HG02610 (cell line): ENCODE measurements at regions not wholly inside any gene's neighbourhood (a gene's known extent, or its start where the extent isn't known, plus 50 kb on each side); places are given as distances from the start of the nearest gene placed in this dataset.

Experiments used
- ATAC-seq: cut with Tn5 transposase; IDR thresholded peaks from one replicate; pipeline ENCODE4 v1.9.1; 2021; ENCODE audit warnings: mild to moderate bottlenecking, moderate library complexity; ENCODE audit not compliant: unreplicated experiment

DNA sequence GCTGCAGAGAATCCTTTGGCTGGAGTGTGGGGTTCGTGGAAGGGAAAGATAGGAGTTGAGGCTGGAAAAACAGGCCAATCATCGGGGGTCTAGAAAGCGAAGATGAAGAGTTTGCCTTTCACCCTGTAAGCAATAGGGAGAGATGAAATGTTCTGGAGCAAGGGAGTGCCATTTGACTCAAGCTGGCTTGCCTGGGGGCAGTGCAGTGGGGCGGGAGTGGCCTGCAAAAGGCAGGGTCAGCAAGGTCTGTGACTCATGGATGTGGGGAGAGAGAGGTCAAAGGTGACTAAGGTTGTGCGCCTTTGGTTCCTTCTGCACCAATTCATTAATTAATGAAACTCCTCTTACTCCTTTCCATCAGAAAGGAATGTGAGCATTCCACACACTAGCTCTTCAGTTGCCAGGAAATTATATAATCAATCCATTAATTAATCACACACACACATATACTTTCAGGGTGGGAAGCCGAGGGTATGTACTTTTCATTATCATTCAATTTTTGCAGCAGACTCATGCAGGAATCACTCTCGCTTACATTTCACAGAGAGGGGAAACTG lies 227.6 kb downstream of the MYCN start:
- no peak for ATAC-seq

DNA sequence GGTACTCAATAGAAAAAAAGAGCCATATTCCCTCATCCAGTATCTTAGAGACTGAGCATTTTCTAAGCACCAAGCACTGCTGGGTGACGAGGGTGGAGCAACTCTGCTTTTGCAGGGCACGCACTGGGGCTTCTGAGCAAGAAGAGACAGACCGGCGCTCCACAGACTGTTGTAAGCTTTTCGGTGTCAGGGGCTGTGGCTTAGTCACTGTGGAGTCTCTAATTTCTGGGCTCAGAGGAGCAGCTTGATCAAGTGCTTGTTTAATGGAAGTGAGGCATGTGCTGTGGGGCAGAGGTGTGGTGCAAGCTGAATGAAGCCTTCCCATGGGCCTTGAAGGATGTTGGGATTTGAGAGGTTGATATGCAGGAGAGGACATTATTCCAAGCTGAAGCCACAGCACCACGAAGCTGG lies 227.1 kb downstream of the MYCN start:
- no peak for ATAC-seq

DNA sequence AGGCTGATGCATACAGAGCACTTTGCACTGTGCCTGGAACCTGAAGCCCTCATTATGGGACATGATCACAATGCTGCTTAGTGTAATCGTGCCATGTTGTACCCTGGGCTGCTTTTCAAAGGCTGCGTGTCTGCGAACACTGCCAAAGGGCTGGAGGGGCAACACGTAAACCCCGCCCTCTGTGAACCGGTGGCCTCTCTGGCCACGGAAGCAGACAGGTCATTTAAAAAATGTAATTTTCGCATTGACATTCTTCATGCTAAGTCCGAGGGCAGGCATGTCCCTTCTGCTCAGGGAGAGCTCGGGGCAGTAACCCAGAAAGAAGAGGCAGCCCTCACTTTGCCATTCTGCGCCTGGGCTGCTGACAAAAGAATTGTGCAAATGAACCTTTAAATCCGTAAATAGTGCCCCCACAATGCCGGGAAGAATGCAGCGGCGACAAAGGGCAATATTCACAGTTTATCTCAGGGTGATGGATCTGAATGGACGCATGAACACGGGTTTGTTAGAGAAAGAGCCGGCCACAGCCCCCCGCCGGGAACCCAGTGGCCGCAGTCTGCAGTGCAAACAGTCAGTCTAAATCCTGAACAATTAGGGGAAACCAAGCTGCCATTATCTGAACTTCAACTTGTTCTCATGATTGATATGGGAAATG lies 226.1 kb downstream of the MYCN start:
- ATAC-seq: no peak

DNA sequence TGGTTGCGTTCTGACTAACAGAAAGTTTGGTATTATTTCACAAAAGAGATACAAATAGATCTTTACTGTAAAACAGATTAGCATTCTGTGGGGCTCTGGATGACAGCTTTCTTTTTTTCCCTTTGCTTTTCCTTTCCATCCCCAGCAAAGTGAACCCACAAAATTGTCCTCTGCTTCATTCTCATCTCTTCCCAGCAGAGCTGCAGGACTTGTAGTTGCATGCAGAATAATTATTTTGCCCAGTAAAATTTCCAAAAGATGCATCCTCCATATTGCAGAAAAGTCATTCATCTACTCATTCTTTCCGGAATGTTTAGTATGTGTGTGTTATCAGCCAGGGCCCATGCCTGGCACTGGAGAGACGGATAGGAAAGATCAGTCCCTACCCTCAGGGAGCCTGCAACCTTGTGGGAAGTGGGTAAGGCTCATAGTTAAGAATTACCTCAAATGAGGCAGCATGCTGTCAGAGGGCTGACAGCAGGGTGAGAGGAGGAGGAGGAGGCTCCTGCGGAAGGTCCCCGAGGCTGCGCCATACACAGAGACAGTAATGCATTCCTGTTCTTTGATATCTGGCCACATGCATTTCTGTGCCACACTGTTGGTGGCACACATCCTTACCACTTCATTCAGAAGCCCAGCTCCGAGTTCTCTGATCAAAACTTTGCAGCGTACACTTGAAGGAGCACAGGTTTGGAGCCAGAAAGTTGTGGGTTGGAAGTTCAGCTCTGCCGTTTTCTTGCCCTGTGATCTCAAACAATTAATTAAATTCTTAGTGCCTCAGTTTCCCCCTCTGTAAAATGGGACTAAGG lies 225.4 kb downstream of the MYCN start:
- no peak for ATAC-seq

DNA sequence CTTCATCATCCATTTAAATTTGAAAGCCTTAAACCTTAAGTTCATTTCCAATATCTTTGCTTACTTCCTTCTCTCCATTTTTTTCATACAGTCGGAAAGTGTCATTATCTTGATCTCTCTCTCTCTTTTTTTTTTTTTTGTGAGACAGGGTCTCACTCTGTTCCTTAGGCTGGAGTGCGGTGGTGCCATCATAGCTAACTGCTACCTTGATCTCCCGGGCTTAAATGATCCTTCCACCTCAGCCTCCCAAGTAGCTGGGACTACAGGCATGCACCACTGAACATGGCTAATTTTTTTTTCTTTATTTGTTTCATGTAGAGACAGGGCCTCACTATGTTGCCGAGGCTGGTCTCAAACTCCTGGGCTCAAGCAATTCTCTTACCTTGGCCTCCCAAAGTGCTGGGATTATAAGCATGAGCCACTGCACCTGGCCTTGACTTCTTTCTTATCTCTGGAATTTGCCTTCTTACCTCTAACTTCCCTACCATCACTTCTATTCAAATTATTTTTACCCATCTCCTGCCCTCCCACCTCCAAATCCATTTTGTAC lies 222.2 kb downstream of the MYCN start:
- no peak for ATAC-seq

DNA sequence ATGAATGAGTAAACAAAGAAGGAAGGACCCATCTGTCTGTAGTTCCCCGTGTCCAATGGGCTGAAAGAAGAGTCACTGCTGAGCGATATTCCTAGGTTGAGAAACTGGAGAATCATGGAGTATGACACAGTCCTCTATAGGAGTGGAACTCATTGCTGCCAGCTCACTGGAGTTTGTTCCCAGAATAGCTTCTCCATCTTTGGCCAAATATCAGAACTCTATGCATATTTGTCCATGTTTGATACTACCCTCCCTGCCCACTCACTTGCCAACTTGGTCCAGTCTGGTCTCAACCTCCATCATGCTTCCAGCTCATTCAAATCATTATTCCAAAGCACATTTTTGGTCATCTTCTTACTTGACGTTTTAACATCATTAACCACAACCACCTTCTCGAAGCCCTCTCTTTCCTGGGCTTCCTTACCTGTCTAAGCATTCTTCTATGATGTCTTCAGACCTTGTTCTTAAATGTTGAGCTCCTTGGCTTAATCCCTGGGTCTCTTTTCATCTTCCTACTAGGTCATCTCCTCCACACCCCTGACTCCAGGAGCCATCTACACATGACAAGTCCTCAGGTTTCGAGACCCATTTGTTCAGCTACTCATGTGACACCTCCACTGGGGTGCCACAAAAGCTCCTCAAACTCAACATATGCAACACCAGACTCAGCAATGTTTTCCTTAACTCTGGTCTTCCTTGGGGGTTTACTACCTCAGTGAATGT lies 221.6 kb downstream of the MYCN start:
- ATAC-seq: no peak

DNA sequence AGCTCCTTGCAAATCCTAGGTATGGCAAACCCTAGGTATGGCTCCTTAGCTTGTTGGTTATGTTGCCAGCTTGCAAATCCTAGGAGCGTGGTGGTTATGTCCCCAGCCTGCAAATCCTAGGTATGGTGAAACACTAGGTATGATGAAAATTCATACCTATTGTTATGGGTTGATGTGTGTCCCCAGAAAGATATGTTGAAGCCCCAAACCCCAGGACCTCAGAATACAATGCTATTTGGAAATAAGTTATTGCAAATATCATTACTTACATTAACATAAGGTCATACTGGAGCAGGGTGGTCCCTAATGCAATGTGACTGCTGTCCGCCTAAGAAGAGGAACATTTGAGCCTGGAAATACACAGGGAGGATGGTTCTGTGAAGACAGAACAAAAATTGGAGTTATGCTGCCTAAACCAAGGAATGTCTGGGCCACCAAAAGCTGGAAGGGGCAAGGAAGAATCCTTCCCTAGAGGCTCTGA lies 220.8 kb downstream of the MYCN start:
- no peak for ATAC-seq

DNA sequence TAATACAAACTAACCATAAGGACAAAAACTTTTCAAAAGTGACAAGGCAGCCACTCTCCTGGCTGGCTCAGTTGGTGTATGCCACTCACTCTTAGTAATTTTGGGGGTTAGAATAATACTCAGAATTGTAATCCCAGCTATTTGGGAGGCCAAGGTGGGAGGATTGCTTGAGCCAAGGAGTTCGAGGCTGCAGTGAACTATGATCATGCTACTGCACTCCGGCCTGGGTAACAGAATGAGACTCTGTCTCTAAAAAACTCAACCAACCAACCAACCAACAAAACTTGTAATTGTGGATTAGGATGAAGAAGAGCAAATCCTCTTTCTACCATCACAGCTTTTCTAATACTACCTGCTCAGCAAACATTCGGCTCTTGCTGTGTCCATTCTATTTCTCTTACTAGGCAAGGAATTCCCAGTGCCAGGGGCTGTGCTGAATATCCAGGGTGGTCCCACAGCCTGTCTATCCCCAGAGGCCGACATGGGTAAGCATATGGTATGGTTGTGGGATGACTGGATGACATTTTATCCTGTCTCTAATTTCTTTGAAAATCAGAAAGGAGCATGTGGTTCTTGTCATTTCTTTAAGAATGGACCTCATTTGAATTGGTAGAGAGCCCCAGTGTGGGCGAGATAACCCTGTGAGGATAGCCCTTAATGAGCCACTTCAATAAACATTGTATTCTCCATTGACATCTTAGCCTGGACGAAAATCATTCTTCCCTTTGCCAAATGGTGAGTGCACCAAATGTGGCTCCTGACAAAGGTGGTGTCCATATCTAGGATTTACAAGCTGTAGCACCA lies 220.1 kb downstream of the MYCN start:
- ATAC-seq: no peak

DNA sequence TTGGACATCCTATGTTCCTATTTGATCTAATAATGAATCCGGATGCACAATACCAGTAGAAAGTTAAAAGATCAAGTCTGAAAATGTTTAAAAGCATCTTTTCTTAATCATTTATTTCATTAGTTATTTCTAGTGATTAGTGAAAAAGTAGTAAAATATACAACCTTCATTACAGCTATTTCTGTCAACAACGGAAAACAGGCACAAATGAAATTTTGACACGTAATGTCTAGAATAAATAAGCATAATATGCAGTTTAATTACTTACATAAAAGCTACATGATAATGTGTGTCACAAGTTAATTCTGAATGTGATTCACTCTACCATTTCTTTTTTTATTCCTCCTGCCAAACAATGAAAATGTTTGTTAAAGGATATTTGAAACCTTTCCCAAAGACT lies 216.1 kb downstream of the MYCN start:
- no peak for ATAC-seq

DNA sequence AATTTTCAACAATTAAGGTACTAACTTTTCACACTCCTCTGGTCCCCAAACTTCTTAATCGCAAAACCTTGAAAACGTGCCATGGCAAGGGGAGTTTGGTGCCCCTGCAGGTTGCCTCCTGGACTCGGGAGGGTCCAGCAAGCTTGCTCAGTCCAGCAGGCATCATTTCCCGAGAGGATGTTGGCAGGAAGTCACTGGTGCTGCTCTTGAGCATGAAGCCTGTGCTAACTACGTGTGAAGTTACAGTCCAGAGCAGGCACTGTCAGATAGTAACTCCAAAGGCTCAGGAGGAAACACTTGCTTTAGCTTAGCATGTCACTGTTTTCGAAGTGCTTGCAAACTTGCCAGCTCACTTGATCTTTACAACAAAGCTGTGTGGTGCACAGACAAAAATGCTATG lies 215.4 kb downstream of the MYCN start:
- no peak for ATAC-seq

DNA sequence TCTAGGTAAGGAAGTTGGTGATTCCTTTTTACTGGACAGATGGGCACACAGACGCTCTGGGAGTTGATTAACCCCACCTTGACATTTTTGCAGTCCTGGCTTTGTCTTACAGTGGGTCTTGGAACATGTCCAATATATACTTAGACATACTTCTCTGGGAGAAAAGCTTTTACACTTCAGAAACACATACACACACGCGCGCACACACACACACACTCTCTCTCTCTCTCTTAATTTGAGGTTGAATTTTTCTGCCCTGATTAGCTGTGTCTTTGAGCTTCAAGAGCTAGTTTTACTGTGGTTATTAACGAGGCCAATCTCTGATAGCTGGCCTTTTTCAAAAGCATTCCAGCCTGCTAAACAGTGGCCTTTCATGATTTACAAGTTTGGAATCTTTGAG lies 215.0 kb downstream of the MYCN start:
- ATAC-seq: no peak

DNA sequence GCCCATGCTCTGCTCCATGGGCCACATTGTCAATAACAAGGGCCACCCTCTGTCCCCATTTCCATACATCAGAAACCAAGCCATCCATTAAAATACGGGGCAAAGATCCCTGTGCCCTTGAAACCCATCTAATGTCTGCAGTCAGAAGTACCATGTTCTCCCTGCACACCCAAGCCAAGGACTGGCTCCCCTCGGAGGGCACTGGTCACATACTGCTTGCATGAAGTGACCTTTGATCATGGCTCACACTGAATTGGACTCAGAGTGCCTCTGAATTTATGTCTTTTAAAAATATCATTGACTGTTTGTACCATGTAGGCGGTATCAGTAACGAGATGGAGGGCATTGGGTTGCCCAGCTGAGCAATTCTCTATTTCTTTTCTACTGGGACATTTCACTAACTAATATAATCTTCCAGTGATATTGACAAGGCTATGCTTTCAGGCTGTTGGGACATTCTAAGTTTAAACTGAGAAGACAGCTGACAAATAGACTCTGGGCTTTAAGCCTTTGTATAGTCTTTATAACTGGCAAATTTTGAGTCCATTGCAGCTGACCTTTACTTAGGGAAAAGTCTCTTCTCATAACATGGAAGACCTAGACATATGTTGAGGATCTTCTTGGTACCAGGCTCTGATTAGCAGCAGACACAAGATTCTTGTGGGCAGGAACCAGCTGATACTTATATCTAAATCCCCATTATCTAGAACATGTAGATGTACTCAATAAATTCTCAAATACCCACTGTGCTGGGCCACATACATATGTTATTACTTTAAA lies 214.3 kb downstream of the MYCN start:
- no peak for ATAC-seq

DNA sequence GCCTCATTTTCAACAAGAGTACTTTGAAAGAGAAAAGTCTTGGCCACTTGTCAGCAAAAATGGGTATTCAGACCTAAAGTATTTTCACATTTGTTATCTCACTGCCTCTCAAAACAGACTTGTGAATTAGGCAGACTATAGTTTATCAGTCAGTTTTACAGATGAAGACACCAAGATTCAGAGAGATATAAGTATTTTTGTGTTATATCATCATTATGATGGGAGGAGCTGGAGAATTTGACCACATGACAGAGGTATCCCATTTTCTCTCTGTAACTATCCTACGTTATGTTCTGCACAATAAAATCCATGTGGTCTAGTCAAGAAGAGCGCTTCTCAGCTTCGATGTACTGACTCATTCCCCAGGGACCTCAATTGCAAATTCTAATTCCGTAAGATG lies 213.7 kb downstream of the MYCN start:
- no peak for ATAC-seq

DNA sequence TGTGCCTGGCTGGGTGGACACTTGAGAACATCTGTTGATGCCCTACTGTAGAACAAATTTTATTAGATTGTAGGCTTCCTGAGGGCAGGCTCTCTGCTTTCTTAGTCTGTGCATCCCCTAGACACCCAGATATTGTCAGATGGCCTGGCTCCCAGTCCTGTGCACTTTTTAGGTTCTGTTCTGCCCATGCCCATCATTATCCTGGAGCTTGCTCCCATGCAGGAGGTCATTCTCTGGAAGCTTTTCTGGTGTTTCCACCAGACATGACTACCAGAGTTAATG lies 213.3 kb downstream of the MYCN start:
- ATAC-seq: no peak

DNA sequence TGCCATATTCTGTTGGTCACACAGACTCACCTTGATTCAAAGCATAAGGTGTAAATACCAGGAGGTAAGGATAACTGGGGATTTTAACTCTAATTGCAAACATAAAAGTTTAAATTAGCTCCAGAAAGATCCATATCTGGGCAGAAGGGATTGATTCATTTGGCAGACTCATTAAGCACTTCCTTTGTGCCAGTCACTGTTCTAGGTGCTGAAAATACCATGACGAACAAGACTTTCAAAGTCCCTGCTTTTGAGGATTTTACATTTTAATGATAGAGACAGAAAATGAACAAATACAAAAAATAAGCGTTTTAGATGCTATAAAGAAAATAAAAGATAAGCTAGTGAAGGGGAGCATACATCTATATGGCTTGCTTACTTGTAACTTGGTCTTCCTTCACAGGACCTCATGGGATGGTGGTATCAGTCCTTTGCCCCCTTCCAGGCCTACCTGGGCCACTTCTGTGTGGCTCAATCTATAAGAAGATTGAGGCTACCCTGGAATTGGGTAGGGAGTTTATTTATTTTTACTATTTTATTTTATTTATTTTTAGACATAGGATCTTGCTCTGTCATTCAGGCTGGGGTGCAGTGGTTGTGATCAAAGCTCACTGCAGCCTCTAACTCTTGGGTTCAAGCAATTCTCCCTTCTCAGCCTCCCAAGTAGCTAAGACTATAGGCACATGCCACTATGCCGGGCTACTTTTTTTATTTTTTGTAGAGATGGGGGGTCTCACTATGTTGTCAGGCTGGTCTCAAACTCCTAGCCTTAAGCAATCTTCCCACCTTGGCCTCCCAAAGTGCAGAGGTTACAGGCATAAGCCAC lies 212.8 kb downstream of the MYCN start:
- ATAC-seq: no peak

DNA sequence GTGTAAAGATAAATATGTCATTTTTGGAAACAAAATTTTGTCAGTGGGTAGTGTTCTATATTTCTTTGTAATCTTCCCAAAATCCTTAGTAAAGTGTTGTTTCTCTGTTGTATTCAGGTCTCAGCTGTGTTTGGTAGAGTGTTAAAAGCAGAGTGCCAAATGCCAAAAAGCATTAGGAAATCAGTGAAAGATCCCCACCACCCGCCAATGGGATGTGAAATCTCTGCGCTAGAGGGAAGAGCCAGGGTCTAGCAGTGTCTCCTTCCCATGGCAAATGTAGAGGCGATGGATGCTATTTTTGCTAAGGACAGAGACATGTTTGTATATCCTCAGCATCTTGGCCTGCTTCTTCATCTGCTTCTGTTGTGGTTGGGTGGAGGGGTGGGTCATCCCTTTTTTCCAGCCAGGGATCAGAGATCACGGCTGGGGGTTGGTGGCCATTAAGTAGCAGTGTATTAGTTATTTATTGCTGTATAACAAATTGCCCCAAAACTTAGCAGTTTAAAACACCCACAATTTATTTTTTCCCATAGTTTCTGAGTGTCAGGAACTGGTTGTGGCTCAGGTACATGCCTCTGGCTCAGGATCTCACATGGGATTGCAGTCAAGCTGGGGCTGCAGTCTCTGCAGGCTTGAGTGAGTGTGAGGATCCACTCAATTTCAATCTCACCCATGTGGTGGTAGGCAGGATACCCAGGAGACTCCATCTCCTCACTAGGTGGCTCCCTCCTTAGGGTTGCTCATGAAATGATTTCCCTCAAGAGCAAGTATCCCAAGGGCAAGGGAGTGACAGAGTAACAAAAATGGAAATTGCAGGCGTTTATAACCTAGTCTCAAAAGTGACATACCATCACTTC lies 211.9 kb downstream of the MYCN start:
- ATAC-seq: no peak

DNA sequence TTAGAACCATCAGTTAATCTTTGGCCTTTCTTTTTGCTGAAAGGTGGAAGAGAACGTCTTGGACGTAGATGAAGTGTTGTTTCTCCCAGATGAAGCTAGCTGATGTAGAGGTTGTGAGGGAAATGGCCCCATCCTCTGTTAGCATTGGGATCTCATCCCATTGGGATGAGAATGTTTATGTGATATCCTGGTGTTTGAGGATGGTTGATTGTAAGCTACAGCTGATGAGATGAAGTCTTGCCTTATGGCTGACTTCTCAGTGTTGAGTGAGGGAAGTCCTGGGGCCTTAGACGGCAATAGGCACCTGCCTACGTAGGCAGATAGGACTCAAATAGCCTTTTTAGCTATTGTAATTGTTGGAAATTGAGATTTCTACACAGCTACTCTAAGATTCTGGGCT lies 211.3 kb downstream of the MYCN start:
- ATAC-seq: no peak

DNA sequence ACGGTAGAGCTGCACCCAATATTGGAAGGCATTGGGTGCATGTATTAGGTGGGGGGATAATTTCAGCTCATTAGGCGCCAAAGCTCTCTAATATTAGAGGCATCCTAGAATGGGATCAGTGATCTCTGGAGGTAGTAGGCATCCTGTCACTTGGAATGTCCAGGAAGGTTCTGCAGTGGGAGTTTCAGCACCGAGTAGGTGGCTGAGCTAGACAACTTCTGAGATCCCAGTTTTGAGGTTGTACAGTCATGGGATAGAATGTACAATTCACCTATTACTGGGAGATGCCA lies 210.9 kb downstream of the MYCN start:
- no peak for ATAC-seq
